CD1c-positive myeloid dendritic cell (primary cell): ENCODE measurements at regions not wholly inside any gene's neighbourhood (a gene's known extent, or its start where the extent isn't known, plus 50 kb on each side); places are given as distances from the start of the nearest gene placed in this dataset.

ENCODE experiments used
- DNase-seq: peaks from one replicate; pipeline ENCODE4 v3.0.0-alpha.2; 2016; ENCODE audit errors: extremely low spot score

DNA sequence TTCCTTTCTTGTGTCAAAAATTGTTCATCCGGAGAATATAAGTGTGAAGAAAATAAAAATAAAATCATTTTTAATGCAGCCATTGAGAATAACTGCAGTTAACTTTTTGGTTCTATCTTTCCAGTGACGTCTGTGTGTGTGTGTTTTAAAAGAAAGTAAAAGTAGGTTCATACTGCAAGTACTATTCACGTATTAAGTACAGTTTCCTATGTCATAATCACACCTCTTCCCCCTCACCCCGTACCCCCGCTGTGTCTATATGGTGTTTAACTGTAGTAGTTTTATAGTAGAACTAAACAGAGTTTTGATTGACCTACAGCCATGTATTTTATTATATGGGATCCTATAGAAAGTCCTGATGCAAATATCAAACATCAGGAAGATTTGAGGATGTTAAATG, 78.5 kb upstream of the CLCN4 start:
- no peak for DNase-seq

- no peak for DNase-seq
Observed at GRCh38 chrX:10079231-10079630, 77.5 kb upstream of the CLCN4 start.

DNA sequence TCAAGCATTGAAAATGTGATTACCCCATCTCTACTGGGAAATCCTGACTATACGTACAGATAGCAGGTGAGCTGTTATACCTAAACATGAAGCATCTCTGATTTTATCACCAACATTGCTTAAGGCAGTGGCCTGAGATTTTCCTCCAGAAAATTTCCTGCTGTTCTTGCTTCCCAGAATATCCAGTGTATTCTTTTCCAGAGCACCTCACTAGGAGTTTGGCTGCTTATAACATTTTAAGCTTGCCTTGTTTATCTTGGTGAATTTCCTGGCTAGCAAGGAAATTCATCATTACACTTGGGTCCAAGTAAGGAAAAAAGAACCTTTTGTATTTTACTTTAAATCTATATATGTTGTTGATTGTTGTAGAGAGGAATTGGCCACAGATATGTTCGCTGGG, 73.0 kb upstream of the CLCN4 start:
- no peak for DNase-seq

DNA sequence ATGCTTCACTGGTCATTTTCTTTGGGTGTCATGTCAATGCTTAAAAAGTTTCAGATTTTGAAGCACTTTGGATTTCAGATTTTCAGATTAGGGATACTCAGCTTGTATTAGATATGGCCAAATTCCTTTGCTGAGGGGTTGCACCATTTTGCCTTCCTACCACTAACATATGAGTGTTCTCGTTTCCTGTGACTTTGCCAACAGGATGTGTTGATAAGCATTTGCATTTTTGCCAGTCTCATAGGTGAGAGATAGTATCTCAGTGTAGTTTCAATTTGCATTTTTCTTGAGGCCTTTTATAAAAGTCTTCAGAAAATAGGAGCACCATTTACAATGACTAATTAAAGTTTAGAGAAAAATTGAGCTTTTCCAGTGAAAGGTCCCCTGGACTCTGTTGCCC, 71.6 kb upstream of the CLCN4 start:
- DNase-seq, result peak; percentile 1

GRCh38 chrX:10086676-10087075, 70.1 kb upstream of the CLCN4 start:
- no peak for DNase-seq

DNA sequence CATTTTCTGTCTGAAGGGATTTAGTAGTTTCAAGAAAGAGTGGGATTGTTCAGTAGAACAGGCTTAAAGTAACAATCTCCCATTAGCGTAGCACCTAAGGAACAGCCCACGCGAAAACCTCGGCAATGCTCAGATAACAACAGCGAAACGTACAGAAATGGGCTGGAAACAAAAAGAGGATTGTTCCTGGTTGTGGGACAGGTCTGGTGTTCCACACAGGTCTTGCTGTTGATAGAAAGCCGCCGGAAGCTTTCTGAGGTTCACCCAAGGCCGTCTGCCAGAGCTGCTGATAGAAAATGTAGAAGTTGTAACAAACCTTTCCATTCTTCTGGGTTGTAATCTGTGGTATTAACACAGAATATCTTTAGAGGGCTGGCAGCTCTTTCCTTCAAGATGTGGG, 69.4 kb upstream of the CLCN4 start:
- DNase-seq, result no peak

GRCh38 chrX:10089378-10089795, 67.4 kb upstream of the CLCN4 start:
- no peak for DNase-seq

GRCh38 chrX:10090319-10090718, 66.5 kb upstream of the CLCN4 start:
- DNase-seq, result no peak

DNA sequence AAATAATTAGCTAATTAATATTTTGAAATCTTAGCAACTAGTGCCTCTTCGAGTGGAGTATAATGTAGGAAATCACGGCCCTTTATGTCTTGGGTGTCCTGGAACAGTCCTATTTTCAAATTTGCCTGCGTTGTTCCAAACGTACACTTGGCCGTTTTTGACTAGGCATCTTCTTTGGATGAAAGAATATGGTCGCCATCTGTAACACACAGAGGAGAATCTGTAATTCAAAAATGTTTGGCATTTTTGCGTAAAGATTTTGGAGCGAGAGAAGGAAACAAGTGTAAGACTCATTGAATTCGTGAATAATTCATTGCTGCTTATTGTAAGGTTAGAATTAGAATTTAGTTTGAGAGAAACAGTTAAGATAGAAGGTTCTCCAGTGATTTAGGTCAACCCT, 61.5 kb upstream of the CLCN4 start:
- no peak for DNase-seq

DNA sequence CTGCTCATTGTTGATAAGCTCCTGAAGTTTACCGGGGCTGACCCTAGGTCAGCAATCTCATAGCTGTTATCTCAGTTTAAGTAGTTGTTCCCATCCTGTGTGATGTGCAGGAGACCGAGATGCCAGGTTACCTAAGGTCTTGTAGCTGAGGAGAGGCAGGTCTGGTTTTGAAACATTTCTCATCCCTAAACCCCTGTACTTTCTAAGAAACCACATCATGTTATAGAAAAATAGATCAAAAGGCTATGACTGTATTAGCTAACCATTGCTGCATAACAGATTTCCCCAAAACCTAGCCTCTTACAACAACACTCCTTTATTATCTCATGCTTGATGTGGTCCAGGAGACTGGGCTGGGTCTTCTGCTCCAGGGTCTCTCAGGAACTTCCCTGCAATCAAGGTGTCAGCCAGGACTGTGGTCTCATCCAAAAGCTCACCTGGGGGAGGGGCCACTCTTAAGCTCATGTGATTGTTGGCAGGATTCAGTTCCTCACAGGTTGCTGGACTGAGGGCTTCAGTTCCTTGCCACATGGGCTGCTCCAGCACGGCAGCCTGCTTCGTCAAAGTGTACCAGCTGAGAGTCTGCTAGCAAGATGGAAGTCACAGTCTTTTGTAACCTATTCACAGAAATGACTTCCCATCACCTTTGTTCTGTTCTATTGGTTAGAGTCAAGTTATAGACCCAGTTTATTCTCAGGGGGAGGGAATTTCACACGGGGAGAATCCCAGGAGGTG, 60.9 kb upstream of the CLCN4 start:
- DNase-seq, result no peak

GRCh38 chrX:10098270-10098713, 58.5 kb upstream of the CLCN4 start:
- DNase-seq, result peak; percentile 19

DNA sequence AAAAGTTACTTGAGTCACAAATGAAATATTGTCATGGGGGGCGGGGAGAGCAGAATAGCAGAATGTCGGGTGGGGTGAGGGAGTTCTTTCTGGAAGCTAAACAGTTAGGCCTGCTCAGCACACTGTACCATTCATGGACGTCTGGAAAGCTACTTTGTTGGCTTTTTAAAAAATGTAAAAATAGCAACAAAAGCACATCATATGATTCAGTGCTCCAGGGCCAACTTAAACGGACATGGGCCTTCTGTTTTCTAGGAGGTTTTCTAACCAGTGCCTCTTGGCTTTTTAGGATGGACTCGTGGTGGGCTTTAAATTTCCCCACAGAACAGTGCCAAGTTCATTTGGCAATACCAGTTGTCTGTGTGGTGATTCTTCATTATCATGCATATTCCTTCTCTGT, 57.4 kb upstream of the CLCN4 start:
- no peak for DNase-seq

GRCh38 chrX:10101269-10101668, 55.5 kb upstream of the CLCN4 start:
- DNase-seq, result no peak

- DNase-seq, result no peak
Observed at GRCh38 chrX:10102046-10102704, 54.6 kb upstream of the CLCN4 start.

DNA sequence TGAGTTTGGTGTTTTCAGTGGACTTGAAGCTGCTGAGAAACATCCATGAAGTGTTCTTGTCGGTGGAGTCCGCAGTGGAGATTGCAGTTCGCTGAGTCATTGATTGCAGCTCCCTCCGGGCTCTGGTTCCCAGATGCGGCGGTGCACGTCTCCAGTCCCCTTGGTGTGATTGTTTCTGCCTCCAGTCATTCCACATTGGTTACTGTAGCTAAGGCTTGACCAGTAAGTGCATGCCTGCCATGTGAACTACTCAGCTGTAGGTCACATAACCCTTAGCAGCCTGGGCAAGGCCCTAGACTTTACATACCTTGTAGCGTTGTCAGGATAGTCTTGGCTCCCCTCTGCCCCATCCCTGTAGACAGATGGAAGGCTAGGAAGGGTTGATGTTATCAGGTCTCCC, 53.8 kb upstream of the CLCN4 start:
- DNase-seq, result no peak

GRCh38 chrX:10104958-10105658, 51.7 kb upstream of the CLCN4 start:
- no peak for DNase-seq

DNA sequence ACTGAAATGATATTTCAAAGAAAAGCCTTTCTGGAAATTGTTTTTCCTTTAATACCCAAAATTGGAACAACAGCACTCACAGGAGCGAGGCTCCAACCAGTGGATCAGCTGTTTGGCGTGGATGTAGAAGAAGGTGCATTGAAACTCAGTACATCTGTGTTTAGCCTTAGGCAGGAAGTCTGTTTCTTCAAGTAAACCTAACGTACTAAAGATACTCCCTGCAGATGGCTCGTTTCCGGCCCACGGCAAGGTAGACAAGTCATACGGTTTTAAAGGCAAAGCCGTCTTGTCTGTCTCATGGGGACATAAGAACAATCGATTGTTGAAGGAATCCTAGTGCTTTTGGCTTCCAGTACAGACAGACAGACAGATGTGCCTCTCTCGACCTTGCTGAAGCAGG, 50.0 kb upstream of the CLCN4 start:
- no peak for DNase-seq
